ENCODE measurements at regions not wholly inside any gene's neighbourhood (a gene's known extent, or its start where the extent isn't known, plus 50 kb on each side); places are given as distances from the start of the nearest gene placed in this dataset.

GRCh38 chrX:40247382-40247781 lies 149.6 kb upstream of the BCOR start:
- TF ChIP-seq EZH2 (IDR thresholded peaks at IDR 0.05; ENCODE audit: borderline replicate concordance, low read depth, low read length, severe bottlenecking) (no peak), CTCF (IDR thresholded peaks at IDR 0.05; ENCODE audit: borderline replicate concordance, extremely low read depth, low read length, poor library complexity, severe bottlenecking) (no peak)
- Histone ChIP-seq H3K27ac (ENCODE audit: low read length) (no peak overlapping the region), H2AFZ (ENCODE audit: low read depth, low read length) (no peak overlapping the region), H3K4me1 (ENCODE audit: insufficient read depth, low read length) (peaks cover 8% of the 10 kb centered on the region; the same call in 1 of the 2 replicates), H3K4me3 (ENCODE audit: low read depth in 1 of 2, low read length in 2 of 2) (no peak overlapping the region), H4K20me1 (ENCODE audit: insufficient read depth, low read length) (no peaks in the 10 kb centered on the region), H3K9ac (ENCODE audit: low read depth, low read length) (no peak overlapping the region), H3K4me2 (ENCODE audit: insufficient read depth, low read length) (no peak overlapping the region), H3K79me2 (ENCODE audit: insufficient read depth, low read length) (no peaks in the 10 kb centered on the region), H3K9me3 (ENCODE audit: insufficient read depth, low read length, severe bottlenecking) (no peaks in the 10 kb centered on the region), H3K36me3 (ENCODE audit: insufficient read depth, low read length) (no peaks in the 10 kb centered on the region), H3K27me3 (ENCODE audit: insufficient read depth, low read length, poor library complexity) (no peaks in the 10 kb centered on the region)
- DNase-seq (no peak), ATAC-seq (ENCODE audit: insufficient read depth, low read depth) (no peak)

GRCh38 chrX:40245488-40246071 lies 147.8 kb upstream of the BCOR start:
- Histone ChIP-seq H3K4me1 (ENCODE audit: insufficient read depth, low read length) (peaks cover 8% of the 10 kb centered on the region; the same call in 1 of the 2 replicates), H2AFZ (ENCODE audit: low read depth, low read length) (no peak overlapping the region), H3K4me3 (ENCODE audit: low read depth in 1 of 2, low read length in 2 of 2) (no peak overlapping the region), H3K27me3 (ENCODE audit: insufficient read depth, low read length, poor library complexity) (no peaks in the 10 kb centered on the region), H3K4me2 (ENCODE audit: insufficient read depth, low read length) (0 out of 2 replicates have a peak overlapping the region, but pooled peaks have one; percentile 22), H3K79me2 (ENCODE audit: insufficient read depth, low read length) (no peaks in the 10 kb centered on the region), H3K9ac (ENCODE audit: low read depth, low read length) (no peak overlapping the region), H3K36me3 (ENCODE audit: insufficient read depth, low read length) (no peaks in the 10 kb centered on the region), H3K27ac (ENCODE audit: low read length) (no peak overlapping the region), H3K9me3 (ENCODE audit: insufficient read depth, low read length, severe bottlenecking) (no peaks in the 10 kb centered on the region), H4K20me1 (ENCODE audit: insufficient read depth, low read length) (no peaks in the 10 kb centered on the region)
- no peak for ATAC-seq (ENCODE audit: insufficient read depth, low read depth)
- TF ChIP-seq EZH2 (IDR thresholded peaks at IDR 0.05; ENCODE audit: borderline replicate concordance, low read depth, low read length, severe bottlenecking) (no peak), CTCF (IDR thresholded peaks at IDR 0.05; ENCODE audit: borderline replicate concordance, extremely low read depth, low read length, poor library complexity, severe bottlenecking) (no peak)
- no peak for DNase-seq

- H3K4me3 ChIP-seq (ENCODE audit: low read depth in 1 of 2, low read length in 2 of 2): no peak overlapping the region
These were observed 147.2 kb upstream of the BCOR start for GRCh38 chrX:40244980-40245379.

More at GRCh38 chrX:40244980-40245379, 147.2 kb upstream of the BCOR start:
- H3K79me2 ChIP-seq (ENCODE audit: insufficient read depth, low read length): no peaks in the 10 kb centered on the region
- H3K27me3 ChIP-seq (ENCODE audit: insufficient read depth, low read length, poor library complexity): no peaks in the 10 kb centered on the region
- no peaks in the 10 kb centered on the region for H4K20me1 ChIP-seq (ENCODE audit: insufficient read depth, low read length)
- DNase-seq (peak; percentile 22), ATAC-seq (ENCODE audit: insufficient read depth, low read depth) (peak; percentile 84)
- H3K4me2 ChIP-seq (ENCODE audit: insufficient read depth, low read length): 0 out of 2 replicates have a peak overlapping the region, but pooled peaks have one; percentile 22
- H3K4me1 ChIP-seq (ENCODE audit: insufficient read depth, low read length): peaks cover 8% of the 10 kb centered on the region; the same call in 1 of the 2 replicates
- no peak overlapping the region for H3K9ac ChIP-seq (ENCODE audit: low read depth, low read length)
- H3K9me3 ChIP-seq (ENCODE audit: insufficient read depth, low read length, severe bottlenecking): no peaks in the 10 kb centered on the region
- no peak overlapping the region for H2AFZ ChIP-seq (ENCODE audit: low read depth, low read length)
- no peaks in the 10 kb centered on the region for H3K36me3 ChIP-seq (ENCODE audit: insufficient read depth, low read length)
- TF ChIP-seq CTCF (IDR thresholded peaks at IDR 0.05; ENCODE audit: borderline replicate concordance, extremely low read depth, low read length, poor library complexity, severe bottlenecking) (no peak), EZH2 (IDR thresholded peaks at IDR 0.05; ENCODE audit: borderline replicate concordance, low read depth, low read length, severe bottlenecking) (no peak)
- no peak overlapping the region for H3K27ac ChIP-seq (ENCODE audit: low read length)
